DMS114 treated with DMSO at 0.1 percent for 48 hours (cell line): ENCODE measurements at regions not wholly inside any gene's neighbourhood (a gene's known extent, or its start where the extent isn't known, plus 50 kb on each side); places are given as distances from the start of the nearest gene placed in this dataset.
"Not testable (repeated sequence)": the region's sequence is repeated elsewhere in the genome, so short reads cannot be mapped to it uniquely, and the experiment has no call there.

Experiments
- DNase-seq: peaks from one replicate; lab custom pipeline; 2025; ENCODE audit not compliant: unreplicated experiment; lab: John Stamatoyannopoulos, UW

GRCh38 chr7:106353944-106354343, 69.2 kb upstream of the NAMPT start:
- DNase-seq: no peak

GRCh38 chr7:106348231-106348630, 63.4 kb upstream of the NAMPT start:
- no peak for DNase-seq

- no peak for DNase-seq
These were observed 62.5 kb upstream of the NAMPT start for GRCh38 chr7:106347229-106347833.

GRCh38 chr7:106346678-106347217, 62.0 kb upstream of the NAMPT start:
- DNase-seq: no peak

GRCh38 chr7:106346167-106346677, 61.4 kb upstream of the NAMPT start:
- no peak for DNase-seq

- no peak for DNase-seq
These were observed 60.8 kb upstream of the NAMPT start for GRCh38 chr7:106345421-106346166.

- DNase-seq: no peak
These were observed 60.1 kb upstream of the NAMPT start for GRCh38 chr7:106344861-106345260.

GRCh38 chr7:106344211-106344610, 59.4 kb upstream of the NAMPT start:
- DNase-seq: no peak

GRCh38 chr7:106342049-106342448, 57.3 kb upstream of the NAMPT start:
- DNase-seq: not testable (repeated sequence)

GRCh38 chr7:106340247-106340596, 55.4 kb upstream of the NAMPT start:
- DNase-seq: not testable (repeated sequence)

GRCh38 chr7:106339513-106340246, 54.9 kb upstream of the NAMPT start:
- no peak for DNase-seq

- no peak for DNase-seq
These were observed 53.0 kb upstream of the NAMPT start for GRCh38 chr7:106337754-106338153.

- DNase-seq: no peak
These were observed 51.0 kb upstream of the NAMPT start for GRCh38 chr7:106335814-106336213.
